ENCODE measurements at regions not wholly inside any gene's neighbourhood (a gene's known extent, or its start where the extent isn't known, plus 50 kb on each side); places are given as distances from the start of the nearest gene placed in this dataset.

GRCh38 chr21:41653243-41653953 lies 113.5 kb downstream of the RIPK4 start:
- no peaks in the 10 kb centered on the region for H3K36me3 ChIP-seq (replicated peaks)
- no peak overlapping the region for H3K4me3 ChIP-seq
- DNase-seq (ENCODE audit: low spot score in 2 of 2): no peak
- no peaks in the 10 kb centered on the region for H3K9me3 ChIP-seq
- in situ Hi-C loops (cut with MboI; ENCODE audit: low sequenced_read_pairs): no loop called here
- H3K27me3 ChIP-seq (ENCODE audit: low read depth): no peaks in the 10 kb centered on the region
- no peaks in the 10 kb centered on the region for H3K4me1 ChIP-seq

DNA sequence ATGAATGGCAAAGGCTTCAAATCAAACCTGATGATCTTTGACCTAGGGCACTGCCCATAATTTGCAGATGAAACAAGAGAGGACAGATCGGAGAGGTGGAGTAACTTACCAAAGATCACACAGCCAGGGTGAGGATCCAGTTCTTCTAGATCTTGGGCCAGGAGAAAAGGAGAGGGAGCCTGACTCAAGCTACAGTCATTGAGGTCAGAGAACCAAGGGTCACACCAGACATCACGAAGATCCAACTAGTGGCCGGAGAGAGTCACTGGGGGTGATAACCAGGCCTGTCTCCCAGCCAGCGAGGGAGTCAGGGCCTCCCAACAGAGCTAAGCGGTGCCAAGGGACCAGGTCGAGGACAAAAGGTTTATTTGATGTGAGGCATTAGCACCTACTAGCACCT lies 115.0 kb downstream of the RIPK4 start:
- in situ Hi-C loops (cut with MboI; ENCODE audit: low sequenced_read_pairs): no loop called here
- no peak for DNase-seq (ENCODE audit: low spot score in 2 of 2)
- no peaks in the 10 kb centered on the region for H3K9me3 ChIP-seq
- H3K27me3 ChIP-seq (ENCODE audit: low read depth): no peaks in the 10 kb centered on the region
- no peaks in the 10 kb centered on the region for H3K4me1 ChIP-seq
- H3K36me3 ChIP-seq (replicated peaks): no peaks in the 10 kb centered on the region
- no peak overlapping the region for H3K4me3 ChIP-seq

DNA sequence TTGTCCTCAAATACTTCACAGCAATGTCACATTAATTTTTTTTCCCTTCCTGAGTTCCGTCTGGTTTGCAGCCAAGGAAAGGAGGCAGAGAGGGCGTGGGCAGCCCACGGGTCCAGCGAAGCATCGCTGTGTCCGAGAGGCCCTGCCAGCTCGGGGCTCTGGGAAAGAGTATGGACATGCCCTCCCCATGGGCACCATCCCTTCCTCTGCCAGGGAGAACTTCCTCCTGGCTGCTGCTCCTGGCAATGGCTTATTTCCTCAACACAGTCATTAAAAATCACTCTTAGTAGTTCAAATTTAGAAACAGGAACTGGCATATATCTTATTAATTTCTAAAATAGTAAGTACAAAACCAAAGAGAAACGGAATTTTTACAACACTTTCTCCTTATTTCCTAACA lies 115.4 kb downstream of the RIPK4 start:
- H3K27me3 ChIP-seq (ENCODE audit: low read depth): no peaks in the 10 kb centered on the region
- DNase-seq (ENCODE audit: low spot score in 2 of 2): no peak
- no peaks in the 10 kb centered on the region for H3K9me3 ChIP-seq
- H3K36me3 ChIP-seq (replicated peaks): no peaks in the 10 kb centered on the region
- no peak overlapping the region for H3K4me3 ChIP-seq
- in situ Hi-C loops (cut with MboI; ENCODE audit: low sequenced_read_pairs): no loop called here
- no peaks in the 10 kb centered on the region for H3K4me1 ChIP-seq

- in situ Hi-C loops (cut with MboI; ENCODE audit: low sequenced_read_pairs): no loop called here
These were observed 116.2 kb downstream of the RIPK4 start for GRCh38 chr21:41650526-41651145.

DNA sequence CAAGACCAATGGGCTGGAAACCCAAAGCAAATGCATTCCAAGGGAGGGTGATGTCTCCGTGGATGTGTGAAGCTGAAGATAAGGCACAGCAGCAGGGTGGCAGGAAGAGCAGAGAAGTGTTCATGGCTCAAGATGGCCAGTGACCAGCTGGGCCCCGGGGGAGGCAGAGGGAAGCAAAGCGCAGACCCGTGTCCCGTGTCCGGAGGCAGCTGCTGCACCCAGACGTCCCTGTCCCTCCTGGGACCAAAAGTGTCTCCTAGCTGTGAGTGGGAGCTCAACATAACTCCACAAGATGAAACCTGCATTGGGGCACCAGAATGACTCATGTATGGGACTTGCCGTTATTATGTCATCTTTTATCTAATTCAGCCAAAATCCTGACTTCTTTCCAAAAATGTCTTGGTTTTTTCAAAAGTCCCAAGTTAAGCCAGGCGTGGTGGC lies 118.2 kb downstream of the RIPK4 start:
- no peak for DNase-seq (ENCODE audit: low spot score in 2 of 2)
- in situ Hi-C loops (cut with MboI; ENCODE audit: low sequenced_read_pairs): no loop called here
- no peak overlapping the region for H3K4me3 ChIP-seq
- H3K27me3 ChIP-seq (ENCODE audit: low read depth): no peaks in the 10 kb centered on the region
- H3K36me3 ChIP-seq (replicated peaks): no peaks in the 10 kb centered on the region
- no peaks in the 10 kb centered on the region for H3K4me1 ChIP-seq
- no peaks in the 10 kb centered on the region for H3K9me3 ChIP-seq

More at GRCh38 chr21:41650526-41651145, 116.2 kb downstream of the RIPK4 start:
- no peaks in the 10 kb centered on the region for H3K36me3 ChIP-seq (replicated peaks)
- H3K27me3 ChIP-seq (ENCODE audit: low read depth): no peaks in the 10 kb centered on the region
- H3K9me3 ChIP-seq: no peaks in the 10 kb centered on the region
- no peak for DNase-seq (ENCODE audit: low spot score in 2 of 2)
- H3K4me3 ChIP-seq: no peak overlapping the region
- no peaks in the 10 kb centered on the region for H3K4me1 ChIP-seq

GRCh38 chr21:41647806-41648561 lies 118.9 kb downstream of the RIPK4 start:
- H3K4me3 ChIP-seq: no peak overlapping the region
- in situ Hi-C loops (cut with MboI; ENCODE audit: low sequenced_read_pairs): no loop called here
- H3K4me1 ChIP-seq: no peaks in the 10 kb centered on the region
- no peak for DNase-seq (ENCODE audit: low spot score in 2 of 2)
- H3K9me3 ChIP-seq: no peaks in the 10 kb centered on the region
- H3K36me3 ChIP-seq (replicated peaks): no peaks in the 10 kb centered on the region
- H3K27me3 ChIP-seq (ENCODE audit: low read depth): no peaks in the 10 kb centered on the region

GRCh38 chr21:41643246-41643966 lies 123.4 kb downstream of the RIPK4 start:
- in situ Hi-C loops (cut with MboI; ENCODE audit: low sequenced_read_pairs): no loop called here
- no peaks in the 10 kb centered on the region for H3K36me3 ChIP-seq (replicated peaks)
- H3K27me3 ChIP-seq (ENCODE audit: low read depth): no peaks in the 10 kb centered on the region
- no peaks in the 10 kb centered on the region for H3K4me1 ChIP-seq
- H3K4me3 ChIP-seq: no peak overlapping the region
- DNase-seq (ENCODE audit: low spot score in 2 of 2): no peak
- no peaks in the 10 kb centered on the region; the same call in 1 of the 2 replicates for H3K9me3 ChIP-seq

DNA sequence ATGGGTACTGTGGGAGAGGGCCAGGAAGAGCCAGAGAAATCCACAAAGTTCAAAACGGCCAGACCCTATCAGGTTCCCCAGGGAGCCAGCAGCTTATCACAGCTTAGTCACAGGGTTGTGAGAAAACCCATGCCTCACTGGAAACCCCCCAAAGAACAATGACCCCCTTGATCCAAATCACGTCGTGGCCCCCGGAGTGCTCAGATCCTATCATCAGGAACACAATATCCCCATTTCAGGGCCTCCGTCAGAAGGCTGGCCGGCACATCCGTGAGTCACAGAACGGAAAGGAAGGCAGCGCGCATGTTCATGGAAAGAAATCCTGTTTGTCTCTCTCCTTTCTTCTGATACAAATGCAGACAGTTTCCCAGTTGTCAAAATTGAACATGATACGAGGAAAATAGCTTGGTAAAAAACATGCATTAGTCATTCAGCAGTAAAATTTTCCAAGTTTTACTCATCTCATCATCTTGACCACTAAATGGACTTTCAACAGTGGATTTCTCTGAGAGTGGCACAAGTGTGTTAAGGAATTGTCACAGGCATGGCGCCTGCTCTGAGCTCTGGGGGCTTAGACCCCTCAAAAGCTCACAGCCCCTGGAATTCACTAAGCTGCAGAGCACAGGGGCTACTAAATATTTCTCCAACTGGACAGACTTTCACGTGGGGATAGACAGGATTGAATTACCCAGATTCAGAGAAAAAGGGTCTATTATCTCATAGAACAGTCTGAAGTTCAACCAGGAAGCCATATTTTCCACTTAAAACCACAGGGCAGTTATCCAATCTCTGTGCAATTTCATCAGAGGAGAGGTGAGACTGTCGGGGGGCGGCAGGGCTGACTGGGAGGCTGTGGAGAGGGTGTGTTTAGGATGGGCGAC lies 124.8 kb downstream of the RIPK4 start:
- Histone ChIP-seq H3K27me3 (ENCODE audit: low read depth) (no peaks in the 10 kb centered on the region), H3K4me3 (no peak overlapping the region), H3K9me3 (no peaks in the 10 kb centered on the region; the same call in 1 of the 2 replicates), H3K36me3 (replicated peaks) (no peaks in the 10 kb centered on the region), H3K4me1 (no peaks in the 10 kb centered on the region)
- in situ Hi-C loops (cut with MboI; ENCODE audit: low sequenced_read_pairs): no loop called here
- no peak for DNase-seq (ENCODE audit: low spot score in 2 of 2)

GRCh38 chr21:41641510-41641815 lies 125.4 kb downstream of the RIPK4 start:
- H3K36me3 ChIP-seq (replicated peaks): no peaks in the 10 kb centered on the region
- DNase-seq (ENCODE audit: low spot score in 2 of 2): no peak
- no peak overlapping the region for H3K4me3 ChIP-seq
- no peaks in the 10 kb centered on the region for H3K4me1 ChIP-seq
- H3K9me3 ChIP-seq: no peaks in the 10 kb centered on the region; the same call in 1 of the 2 replicates
- H3K27me3 ChIP-seq (ENCODE audit: low read depth): no peaks in the 10 kb centered on the region
- in situ Hi-C loops (cut with MboI; ENCODE audit: low sequenced_read_pairs): no loop called here

GRCh38 chr21:41640748-41641509 lies 125.9 kb downstream of the RIPK4 start:
- Histone ChIP-seq H3K36me3 (replicated peaks) (no peaks in the 10 kb centered on the region), H3K4me3 (no peak overlapping the region), H3K27me3 (ENCODE audit: low read depth) (no peaks in the 10 kb centered on the region), H3K4me1 (no peaks in the 10 kb centered on the region), H3K9me3 (no peaks in the 10 kb centered on the region; the same call in 1 of the 2 replicates)
- in situ Hi-C loops (cut with MboI; ENCODE audit: low sequenced_read_pairs): no loop called here
- no peak for DNase-seq (ENCODE audit: low spot score in 2 of 2)

DNA sequence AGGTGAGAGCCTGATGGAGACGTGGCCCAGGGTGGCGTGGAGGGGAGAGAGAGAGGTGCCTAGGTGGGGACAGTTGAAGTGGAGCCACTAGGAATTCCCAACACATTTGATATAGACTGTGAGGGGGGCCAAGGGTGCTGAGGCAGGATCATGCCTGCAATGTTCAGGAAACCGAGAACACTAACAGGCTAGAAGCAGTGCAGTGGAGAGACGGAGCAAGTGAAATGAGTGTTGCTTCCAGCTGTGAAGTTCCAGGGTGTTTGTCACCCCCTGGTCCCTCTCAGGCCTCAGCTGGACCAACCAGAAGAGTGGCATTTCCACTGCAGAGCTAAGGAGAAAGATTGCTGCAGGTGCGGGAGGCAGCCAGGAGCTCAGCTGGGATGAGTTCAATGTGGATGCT lies 127.1 kb downstream of the RIPK4 start:
- Histone ChIP-seq H3K4me1 (no peaks in the 10 kb centered on the region), H3K27me3 (ENCODE audit: low read depth) (no peaks in the 10 kb centered on the region), H3K4me3 (no peak overlapping the region), H3K36me3 (replicated peaks) (no peaks in the 10 kb centered on the region), H3K9me3 (no peaks in the 10 kb centered on the region; the same call in 1 of the 2 replicates)
- in situ Hi-C loops (cut with MboI; ENCODE audit: low sequenced_read_pairs): no loop called here
- DNase-seq (ENCODE audit: low spot score in 2 of 2): no peak

- Histone ChIP-seq H3K4me3 (no peak overlapping the region), H3K36me3 (replicated peaks) (no peaks in the 10 kb centered on the region), H3K27me3 (ENCODE audit: low read depth) (no peaks in the 10 kb centered on the region), H3K4me1 (no peaks in the 10 kb centered on the region), H3K9me3 (no peaks in the 10 kb centered on the region; the same call in 1 of the 2 replicates)
- DNase-seq (ENCODE audit: low spot score in 2 of 2): no peak
- in situ Hi-C loops (cut with MboI; ENCODE audit: low sequenced_read_pairs): no loop called here
These were observed 127.5 kb downstream of the RIPK4 start for GRCh38 chr21:41639336-41639735.

Measured in HAP-1 (cell line).